Prostate gland (tissue), 2 donors: ENCODE measurements at regions not wholly inside any gene's neighbourhood (a gene's known extent, or its start where the extent isn't known, plus 50 kb on each side); places are given as distances from the start of the nearest gene placed in this dataset.

Experiments used
- DNase-seq: peaks from one replicate; pipeline ENCODE4 v3.0.0-alpha.2; 2019; ENCODE audit warnings: low spot score
- H3K27ac ChIP-seq, 2 donors: fragments of 200-600 bp; sonication (generic); 2 replicates each; pipeline ENCODE4 v1.5.1; 2017 to 2019
- H3K27me3 ChIP-seq: fragments of 200-600 bp; sonication (generic); replicated peaks from 2 replicates; pipeline ENCODE4 v1.5.1; 2019; ENCODE audit not compliant: insufficient read depth
- H3K36me3 ChIP-seq, 2 donors: fragments of 200-600 bp; sonication (generic); 1 replicate in 1 of 2; 2 replicates in 1 of 2; pipeline versions ENCODE4 v1.5.1 to v1.8.1; 2017 to 2019
- H3K4me1 ChIP-seq: fragments of 200-600 bp; sonication (generic); replicated peaks from 2 replicates; pipeline ENCODE4 v1.5.1; 2019
- H3K4me3 ChIP-seq, 2 donors: fragments of 200-600 bp; sonication (generic); 2 replicates each; pipeline ENCODE4 v1.5.1; 2017 to 2019
- H3K9me3 ChIP-seq: fragments of 200-600 bp; sonication (generic); 2 replicates; pipeline ENCODE4 v1.5.1; 2017
- POLR2A ChIP-seq: fragments of 450-650 bp; IDR thresholded peaks from one replicate; pipeline ENCODE4 v1.6.1; 2016; ENCODE audit warnings: antibody characterized with exemption, mild to moderate bottlenecking
- POLR2AphosphoS5 ChIP-seq: sonication (generic); formaldehyde crosslinking; IDR thresholded peaks from one replicate; pipeline ENCODE4 v1.6.1; 2017; ENCODE audit warnings: antibody characterized with exemption
- WGBS: methylation state at CpG from one replicate; pipeline ENCODE4 v1.1.5; 2018; 5-methylcytosine and 5-hydroxymethylcytosine counted together
- intact Hi-C: fragments of 100-400 bp; cut with DNase I; formaldehyde crosslinking; loops from one replicate; pipeline ENCODE4 v1.14.2; 2022
- TF ChIP-seq, protein P1 (sequence below), 4 experiments: fragments of 200-600 bp in 2 of 4; fragments of 450-650 bp in 2 of 4; sonication (generic) in 2 of 4; IDR thresholded peaks; 1 replicate in 3 of 4; 2 replicates in 1 of 4; pipeline ENCODE4 v1.5.1; 2016 to 2019; ENCODE audit warnings: antibody characterized with exemption in 4 of 4, mild to moderate bottlenecking in 2 of 4, moderate library complexity in 2 of 4

DNA sequence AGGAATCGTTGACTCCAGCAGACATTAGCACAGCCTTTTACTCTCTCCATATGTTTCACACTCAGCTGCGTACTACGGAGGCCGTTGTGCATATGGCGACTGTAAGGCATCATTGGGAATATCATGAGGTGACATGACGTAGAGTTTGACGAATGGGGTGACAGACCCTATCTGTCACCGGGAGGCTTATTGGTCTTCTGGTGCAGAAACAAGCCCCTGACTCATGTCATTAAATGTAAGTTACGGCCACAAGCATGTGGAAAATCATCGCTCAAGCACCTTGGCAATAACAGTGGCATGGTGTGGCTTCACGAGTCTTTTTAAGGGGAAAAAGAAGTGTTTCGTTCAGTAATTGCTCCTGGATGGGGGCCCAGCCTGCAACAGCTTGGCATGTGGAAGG, 115.2 kb upstream of the LRPAP1 start:
- H3K27me3 ChIP-seq = peaks cover 7% of the 10 kb centered on the region
- TF ChIP-seq, protein P1, sequence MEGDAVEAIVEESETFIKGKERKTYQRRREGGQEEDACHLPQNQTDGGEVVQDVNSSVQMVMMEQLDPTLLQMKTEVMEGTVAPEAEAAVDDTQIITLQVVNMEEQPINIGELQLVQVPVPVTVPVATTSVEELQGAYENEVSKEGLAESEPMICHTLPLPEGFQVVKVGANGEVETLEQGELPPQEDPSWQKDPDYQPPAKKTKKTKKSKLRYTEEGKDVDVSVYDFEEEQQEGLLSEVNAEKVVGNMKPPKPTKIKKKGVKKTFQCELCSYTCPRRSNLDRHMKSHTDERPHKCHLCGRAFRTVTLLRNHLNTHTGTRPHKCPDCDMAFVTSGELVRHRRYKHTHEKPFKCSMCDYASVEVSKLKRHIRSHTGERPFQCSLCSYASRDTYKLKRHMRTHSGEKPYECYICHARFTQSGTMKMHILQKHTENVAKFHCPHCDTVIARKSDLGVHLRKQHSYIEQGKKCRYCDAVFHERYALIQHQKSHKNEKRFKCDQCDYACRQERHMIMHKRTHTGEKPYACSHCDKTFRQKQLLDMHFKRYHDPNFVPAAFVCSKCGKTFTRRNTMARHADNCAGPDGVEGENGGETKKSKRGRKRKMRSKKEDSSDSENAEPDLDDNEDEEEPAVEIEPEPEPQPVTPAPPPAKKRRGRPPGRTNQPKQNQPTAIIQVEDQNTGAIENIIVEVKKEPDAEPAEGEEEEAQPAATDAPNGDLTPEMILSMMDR (IDR thresholded peaks at IDR 0.05) = no peak
- TF ChIP-seq POLR2AphosphoS5 (no peak), POLR2A (no peak)
- intact Hi-C loops = no loop called here

DNA sequence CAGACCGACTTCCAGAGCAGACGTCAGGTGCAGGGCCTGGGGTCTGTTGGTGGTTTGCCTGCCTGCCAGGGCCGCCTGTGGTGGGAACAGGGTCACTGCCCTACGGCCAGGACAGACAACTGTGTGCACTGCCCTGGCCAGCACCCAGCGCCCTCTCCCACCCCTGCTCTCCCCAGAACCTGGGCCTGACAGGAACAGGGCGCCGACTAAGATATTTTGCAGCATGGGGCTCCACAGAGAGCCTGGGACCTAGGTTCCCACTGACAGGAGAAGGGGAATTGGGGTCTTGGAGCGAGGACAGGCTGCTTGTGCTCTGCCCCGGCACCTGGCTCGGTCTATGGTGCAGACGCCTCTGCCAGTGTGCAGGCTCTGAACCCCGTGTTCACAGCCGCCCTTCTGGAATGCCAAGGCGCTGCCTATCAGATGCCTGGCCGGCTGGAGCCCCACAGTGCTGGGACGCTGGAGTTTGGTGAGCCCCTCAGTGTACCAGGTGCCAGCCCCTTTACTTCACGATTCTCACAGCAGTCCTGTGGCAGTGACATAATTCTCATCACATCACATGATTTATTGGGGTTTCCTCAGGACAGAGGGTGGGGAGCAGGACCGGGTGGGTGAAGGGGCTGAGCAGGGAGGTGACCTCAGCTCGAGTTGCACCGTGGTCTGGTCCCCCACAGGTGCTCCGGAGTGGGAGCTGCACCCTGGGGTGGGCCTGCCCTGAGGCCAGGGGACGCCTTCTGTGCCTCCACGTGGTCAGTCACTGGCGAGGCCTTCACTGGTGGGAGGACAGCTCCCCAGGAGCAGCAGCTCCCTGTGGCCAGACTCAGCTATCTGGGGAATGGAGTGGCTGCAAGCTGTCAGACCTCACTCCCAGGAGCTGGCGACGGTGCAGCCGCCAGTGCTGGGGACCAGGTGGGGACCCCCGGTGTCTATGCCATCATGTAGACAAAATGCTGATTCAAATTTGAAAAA, 113.8 kb upstream of the LRPAP1 start:
- intact Hi-C loops = no loop called here
- Histone ChIP-seq H3K27me3 (peaks cover 6% of the 10 kb centered on the region), H3K36me3 (no peaks in the 10 kb centered on the region), H3K4me1 (no peaks in the 10 kb centered on the region), H3K27ac (no peak overlapping the region), H3K9me3 (no peaks in the 10 kb centered on the region), H3K4me3 (no peak overlapping the region)
- WGBS = 70% methylated on average over 28 of the region's 28 CpGs
- TF ChIP-seq POLR2A = no peak
- TF ChIP-seq, protein P1 (IDR thresholded peaks at IDR 0.05) = no peak
- TF ChIP-seq POLR2AphosphoS5 = no peak
- no peak for DNase-seq

More for the DNA sequence above, 115.2 kb upstream of the LRPAP1 start:
- Histone ChIP-seq H3K9me3 (no peaks in the 10 kb centered on the region), H3K4me1 (no peaks in the 10 kb centered on the region), H3K27ac (no peak overlapping the region), H3K36me3 (no peaks in the 10 kb centered on the region), H3K4me3 (no peak overlapping the region)
- no peak for DNase-seq
- WGBS = 86% methylated on average over 12 of the region's 12 CpGs

DNA sequence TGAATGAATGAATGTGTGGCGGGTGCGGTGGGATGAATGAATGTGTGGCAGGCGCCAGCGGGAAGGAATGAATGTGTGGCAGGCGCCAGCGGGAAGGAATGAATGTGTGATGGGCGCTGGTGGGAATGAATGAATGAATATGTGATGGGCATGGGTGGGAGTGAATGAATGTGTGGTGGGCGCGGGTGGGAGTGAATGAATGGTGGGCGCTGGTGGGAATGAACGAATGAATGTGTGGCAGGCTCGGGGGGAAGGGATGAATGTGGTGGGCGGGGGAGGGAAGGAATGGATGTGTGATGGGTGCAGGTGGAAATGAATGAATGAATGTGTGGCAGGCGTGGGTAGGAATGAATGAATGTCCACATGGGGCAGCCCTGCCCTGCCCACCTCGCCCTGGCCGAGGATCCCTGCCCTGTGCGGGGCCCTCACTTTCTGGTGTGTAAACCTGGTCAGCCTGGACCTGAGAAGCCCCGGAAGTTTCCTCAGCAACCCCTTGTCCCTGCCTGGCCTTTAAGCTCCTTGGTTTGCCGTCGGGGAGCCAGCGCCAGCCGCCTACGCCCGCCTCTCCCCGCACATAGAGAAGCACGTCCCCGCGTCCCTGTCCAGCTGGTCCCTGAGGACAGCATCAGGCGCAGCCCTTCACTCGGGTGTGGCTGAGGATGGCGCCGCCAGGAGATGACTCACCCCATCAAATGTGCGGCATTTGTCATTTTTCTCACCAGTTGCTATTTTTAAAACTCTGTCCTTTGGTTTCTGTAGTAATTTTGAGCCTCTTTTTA, 112.8 kb upstream of the LRPAP1 start:
- no peaks in the 10 kb centered on the region for H3K9me3 ChIP-seq
- H3K4me3 ChIP-seq = no peak overlapping the region
- H3K27ac ChIP-seq = no peak overlapping the region
- DNase-seq = no peak
- 54% methylated on average over 33 of the region's 33 CpGs for WGBS
- H3K27me3 ChIP-seq = peaks cover 3% of the 10 kb centered on the region
- intact Hi-C loops = no loop called here
- H3K4me1 ChIP-seq = no peaks in the 10 kb centered on the region
- no peak for TF ChIP-seq POLR2A
- TF ChIP-seq POLR2AphosphoS5 = no peak
- TF ChIP-seq, protein P1 (IDR thresholded peaks at IDR 0.05) = no peak
- H3K36me3 ChIP-seq = no peaks in the 10 kb centered on the region

DNA sequence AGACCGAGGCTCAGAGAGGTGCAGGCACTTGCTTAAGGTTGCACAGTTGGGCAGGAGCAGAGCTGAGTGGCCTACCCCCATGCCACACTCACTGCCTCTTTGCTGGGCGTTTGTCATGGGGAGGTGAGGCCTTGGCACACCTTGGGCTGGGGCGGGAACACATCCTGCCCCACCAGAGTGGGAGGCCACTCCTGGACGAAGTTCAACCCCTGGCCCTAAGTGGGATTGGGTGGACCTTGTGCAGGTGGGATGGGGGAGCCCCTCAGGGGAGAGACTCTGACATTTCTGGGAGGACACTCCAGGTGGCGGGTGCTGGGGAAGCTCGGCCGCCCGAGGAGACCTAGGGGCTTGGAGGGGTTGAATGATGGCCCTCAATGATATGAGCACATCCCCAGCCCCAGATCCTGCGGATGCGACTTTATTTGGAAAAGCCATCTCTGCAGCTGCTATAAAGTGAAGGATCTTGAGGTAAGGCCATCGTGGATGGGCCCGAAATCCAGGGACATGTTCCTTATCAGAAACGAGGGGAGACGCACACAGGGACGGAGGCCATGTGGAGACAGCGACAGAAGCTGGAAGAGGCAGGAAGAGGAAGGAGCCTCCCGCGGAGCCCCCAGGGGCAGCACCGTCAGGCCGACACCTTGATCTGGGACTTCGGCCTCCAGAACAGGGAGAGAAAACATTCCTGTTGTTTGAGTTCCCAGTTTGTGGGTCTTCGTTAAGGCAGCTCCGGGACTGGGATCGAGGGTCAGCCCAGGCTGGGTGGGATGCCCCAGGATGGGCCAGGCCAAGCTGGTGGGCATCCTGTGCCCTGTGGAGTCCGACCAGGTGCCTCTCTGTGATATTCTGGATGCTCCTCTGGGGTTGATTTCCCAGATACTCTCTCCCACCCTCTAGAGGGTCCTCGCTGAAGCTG, 111.6 kb upstream of the LRPAP1 start:
- no peak overlapping the region for H3K27ac ChIP-seq
- intact Hi-C loops = no loop called here
- no peak for DNase-seq
- no peaks in the 10 kb centered on the region for H3K36me3 ChIP-seq
- H3K9me3 ChIP-seq = no peaks in the 10 kb centered on the region
- TF ChIP-seq, protein P1 (IDR thresholded peaks at IDR 0.05) = no peak
- TF ChIP-seq POLR2AphosphoS5 = no peak
- TF ChIP-seq POLR2A = no peak
- WGBS = 87% methylated on average over 26 of the region's 26 CpGs
- no peaks in the 10 kb centered on the region for H3K4me1 ChIP-seq
- H3K27me3 ChIP-seq = peaks cover under 1% of the 10 kb centered on the region
- H3K4me3 ChIP-seq = no peak overlapping the region
